PC-9 (cell line): ENCODE measurements at regions not wholly inside any gene's neighbourhood (a gene's known extent, or its start where the extent isn't known, plus 50 kb on each side); places are given as distances from the start of the nearest gene placed in this dataset.

Experiments
- BruUV-seq: library from RNA; stranded (reverse); fragments of 400-500 nt; replicated peaks from 2 replicates; lab custom pipeline; 2021; lab: Mats Ljungman, UMichigan
- CTCF ChIA-PET: fragments of 300-600 bp; sonication (Branson Sonifier 250); formaldehyde crosslinking; loops from one replicate; lab custom pipeline; 2022; ENCODE audit warnings: antibody characterized with exemption; lab: Charles Lee
- POLR2A ChIA-PET: fragments of 300-600 bp; sonication (Branson Sonifier 250); formaldehyde crosslinking; loops from one replicate; lab custom pipeline; 2022; ENCODE audit warnings: antibody characterized with exemption; ENCODE audit not compliant: unreplicated experiment; lab: Charles Lee
- DNase-seq, 2 experiments: peaks; one replicate each; pipeline versions ENCODE4 v3.0.0 to v3.0.0-alpha.2; 2015 to 2022; ENCODE audit warnings: mixed read lengths in 1 of 2
- H2AFZ ChIP-seq: fragments of 200-600 bp; sonication (generic); 2 replicates; pipeline ENCODE4 v1.8.1; 2017; ENCODE audit warnings: antibody characterized with exemption
- H3F3A ChIP-seq: fragments of 200-600 bp; sonication (generic); 2 replicates; pipeline ENCODE4 v1.8.1; 2017; ENCODE audit warnings: antibody characterized with exemption, mild to moderate bottlenecking, low read depth; ENCODE audit not compliant: insufficient read depth
- H3K27ac ChIP-seq: fragments of 200-600 bp; sonication (generic); 2 replicates; pipeline ENCODE4 v1.6.1; 2016; ENCODE audit warnings: mixed run types
- H3K27me3 ChIP-seq: fragments of 200-600 bp; sonication (generic); 2 replicates; pipeline ENCODE4 v1.6.1; 2016; ENCODE audit warnings: low read depth, mixed run types; ENCODE audit not compliant: insufficient read depth
- H3K36me3 ChIP-seq: fragments of 200-600 bp; sonication (generic); 2 replicates; pipeline ENCODE4 v1.6.1; 2016; ENCODE audit warnings: low read depth, mixed run types
- H3K4me1 ChIP-seq: fragments of 200-600 bp; sonication (generic); replicated peaks from 2 replicates; pipeline ENCODE4 v1.6.1; 2016; ENCODE audit warnings: mixed run types; ENCODE audit not compliant: insufficient read depth
- H3K4me2 ChIP-seq: fragments of 200-600 bp; sonication (generic); 2 replicates; pipeline ENCODE4 v1.6.1; 2017; ENCODE audit warnings: mixed run types
- H3K4me3 ChIP-seq: fragments of 200-600 bp; sonication (generic); 2 replicates; pipeline ENCODE4 v1.6.1; 2016; ENCODE audit warnings: mixed run types
- H3K79me2 ChIP-seq: fragments of 200-600 bp; sonication (generic); 2 replicates; pipeline ENCODE4 v1.6.1; 2017; ENCODE audit warnings: low read depth, mixed run types
- H3K9me2 ChIP-seq: fragments of 200-600 bp; sonication (generic); 2 replicates; pipeline ENCODE4 v1.8.1; 2017; ENCODE audit warnings: mild to moderate bottlenecking; ENCODE audit not compliant: insufficient read depth
- H3K9me3 ChIP-seq: fragments of 200-600 bp; sonication (generic); 2 replicates; pipeline ENCODE4 v1.8.1; 2016; ENCODE audit warnings: low read depth; ENCODE audit not compliant: insufficient read depth
- H4K20me1 ChIP-seq: fragments of 200-600 bp; sonication (generic); 2 replicates; pipeline ENCODE4 v1.8.1; 2017; ENCODE audit not compliant: insufficient read depth
- CTCF ChIP-seq: fragments of 200-600 bp; sonication (generic); conservative IDR thresholded peaks from 2 replicates; pipeline ENCODE4 v1.6.1; 2017; ENCODE audit warnings: mixed run types, antibody characterized with exemption, mild to moderate bottlenecking, moderate library complexity
- EZH2 ChIP-seq: fragments of 200-600 bp; sonication (generic); IDR thresholded peaks from 2 replicates; pipeline ENCODE4 v1.8.0; 2017; ENCODE audit warnings: antibody characterized with exemption, low read depth
- intact Hi-C: fragments of 100-400 bp; cut with micrococcal nuclease; formaldehyde crosslinking; loops from one replicate; pipeline ENCODE4 v1.10.0; 2022; ENCODE audit not compliant: unreplicated experiment

DNA sequence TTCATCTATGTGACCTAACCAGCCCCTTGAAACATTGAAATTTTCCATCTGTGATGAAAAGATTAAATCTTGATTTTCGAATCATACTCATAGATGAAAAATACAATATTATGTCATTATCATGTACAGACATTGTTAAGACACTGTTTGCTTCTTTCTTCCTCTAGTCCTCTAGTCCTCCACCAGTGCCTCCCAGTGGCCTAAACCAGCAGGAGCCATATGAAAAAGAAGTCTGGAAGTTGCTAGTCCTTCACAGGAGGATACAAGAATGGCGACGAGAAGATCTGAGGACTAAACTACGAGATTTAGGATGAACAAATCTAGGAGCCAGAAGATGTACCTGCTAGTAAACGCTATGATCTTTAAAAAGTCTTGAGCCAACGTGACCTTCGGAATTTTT, 134.1 kb downstream of the SLC17A6 start:
- ChIA-PET CTCF (no interaction called here), POLR2A (no interaction called here)
- no TSS peak for BruUV-seq
- Histone ChIP-seq H3K4me1 (no peaks in the 10 kb centered on the region), H3K27me3 (no peaks in the 10 kb centered on the region), H3K4me2 (no peak overlapping the region), H3K27ac (no peak overlapping the region), H3K79me2 (no peaks in the 10 kb centered on the region), H2AFZ (no peak overlapping the region), H3K9me2 (no peaks in the 10 kb centered on the region), H3K36me3 (no peaks in the 10 kb centered on the region), H3K4me3 (no peak overlapping the region), H3F3A (no peaks in the 10 kb centered on the region), H4K20me1 (no peaks in the 10 kb centered on the region), H3K9me3 (no peaks in the 10 kb centered on the region)
- intact Hi-C loops: no loop called here
- DNase-seq: no peak
- TF ChIP-seq CTCF (no peak; the same call in 1 of the 2 replicates), EZH2 (no peak)

GRCh38 chr11:22471385-22471784, 133.2 kb downstream of the SLC17A6 start:
- intact Hi-C loops: no loop called here
- no peaks in the 10 kb centered on the region for H3K79me2 ChIP-seq
- no peak overlapping the region for H2AFZ ChIP-seq
- H3K4me2 ChIP-seq: no peak overlapping the region
- no peak for DNase-seq
- H4K20me1 ChIP-seq: no peaks in the 10 kb centered on the region
- H3K9me2 ChIP-seq: no peaks in the 10 kb centered on the region
- CTCF ChIA-PET: no interaction called here
- H3K4me3 ChIP-seq: no peak overlapping the region
- no peaks in the 10 kb centered on the region for H3K36me3 ChIP-seq
- H3K9me3 ChIP-seq: no peaks in the 10 kb centered on the region
- H3K27ac ChIP-seq: no peak overlapping the region
- H3K27me3 ChIP-seq: no peaks in the 10 kb centered on the region
- H3K4me1 ChIP-seq: no peaks in the 10 kb centered on the region
- POLR2A ChIA-PET: no interaction called here
- no peaks in the 10 kb centered on the region for H3F3A ChIP-seq
- BruUV-seq: no TSS peak
- TF ChIP-seq EZH2: no peak
- TF ChIP-seq CTCF: no peak

GRCh38 chr11:22467741-22468140, 129.6 kb downstream of the SLC17A6 start:
- Histone ChIP-seq H3K79me2 (no peaks in the 10 kb centered on the region), H3K36me3 (no peaks in the 10 kb centered on the region), H3K9me3 (no peaks in the 10 kb centered on the region), H3K4me2 (no peak overlapping the region), H3K9me2 (no peaks in the 10 kb centered on the region), H4K20me1 (no peaks in the 10 kb centered on the region; the same call in 1 of the 2 replicates), H3K4me3 (no peak overlapping the region), H3K27ac (no peak overlapping the region), H3K27me3 (no peaks in the 10 kb centered on the region), H3F3A (no peaks in the 10 kb centered on the region), H2AFZ (no peak overlapping the region), H3K4me1 (no peaks in the 10 kb centered on the region)
- ChIA-PET CTCF (no interaction called here), POLR2A (no interaction called here)
- intact Hi-C loops: no loop called here
- TF ChIP-seq EZH2 (no peak), CTCF (no peak)
- BruUV-seq: no TSS peak
- no peak for DNase-seq
